ENCODE measurements at regions not wholly inside any gene's neighbourhood (a gene's known extent, or its start where the extent isn't known, plus 50 kb on each side); places are given as distances from the start of the nearest gene placed in this dataset.

DNA sequence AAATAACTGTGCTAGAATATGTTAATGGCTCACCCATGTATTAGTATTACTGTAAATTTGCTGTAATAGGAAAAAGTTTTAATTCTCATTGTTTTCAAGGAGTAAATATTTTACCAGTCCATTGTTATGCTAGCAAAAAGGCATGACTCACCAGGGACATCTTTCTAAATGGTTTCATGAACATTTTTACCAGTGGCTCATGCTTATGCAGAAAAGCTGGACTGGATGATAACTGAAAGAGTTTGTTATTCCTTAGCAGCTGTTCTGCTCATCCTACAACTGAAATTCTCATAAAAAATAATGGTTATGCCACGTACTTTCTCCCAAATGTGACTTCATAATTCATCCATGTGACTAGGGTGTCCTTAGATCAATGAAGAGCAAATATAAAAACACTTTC lies 111.9 kb upstream of the PCDH18 start:
- Mint-ChIP-seq H3K36me3 (ENCODE audit: low read depth) (no peaks in the 10 kb centered on the region), H3K4me3 (no peak overlapping the region), H3K27me3 (ENCODE audit: low read depth) (no peaks in the 10 kb centered on the region), H3K27ac (ENCODE audit: unreplicated experiment) (no peak overlapping the region), H3K4me1 (peaks cover 15% of the 10 kb centered on the region), H3K9me3 (peaks cover 4% of the 10 kb centered on the region)
- DNase-seq (ENCODE audit: low read depth, low spot score): no peak
- TF ChIP-seq, protein P1, sequence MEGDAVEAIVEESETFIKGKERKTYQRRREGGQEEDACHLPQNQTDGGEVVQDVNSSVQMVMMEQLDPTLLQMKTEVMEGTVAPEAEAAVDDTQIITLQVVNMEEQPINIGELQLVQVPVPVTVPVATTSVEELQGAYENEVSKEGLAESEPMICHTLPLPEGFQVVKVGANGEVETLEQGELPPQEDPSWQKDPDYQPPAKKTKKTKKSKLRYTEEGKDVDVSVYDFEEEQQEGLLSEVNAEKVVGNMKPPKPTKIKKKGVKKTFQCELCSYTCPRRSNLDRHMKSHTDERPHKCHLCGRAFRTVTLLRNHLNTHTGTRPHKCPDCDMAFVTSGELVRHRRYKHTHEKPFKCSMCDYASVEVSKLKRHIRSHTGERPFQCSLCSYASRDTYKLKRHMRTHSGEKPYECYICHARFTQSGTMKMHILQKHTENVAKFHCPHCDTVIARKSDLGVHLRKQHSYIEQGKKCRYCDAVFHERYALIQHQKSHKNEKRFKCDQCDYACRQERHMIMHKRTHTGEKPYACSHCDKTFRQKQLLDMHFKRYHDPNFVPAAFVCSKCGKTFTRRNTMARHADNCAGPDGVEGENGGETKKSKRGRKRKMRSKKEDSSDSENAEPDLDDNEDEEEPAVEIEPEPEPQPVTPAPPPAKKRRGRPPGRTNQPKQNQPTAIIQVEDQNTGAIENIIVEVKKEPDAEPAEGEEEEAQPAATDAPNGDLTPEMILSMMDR (conservative IDR thresholded peaks at IDR 0.05): no peak

DNA sequence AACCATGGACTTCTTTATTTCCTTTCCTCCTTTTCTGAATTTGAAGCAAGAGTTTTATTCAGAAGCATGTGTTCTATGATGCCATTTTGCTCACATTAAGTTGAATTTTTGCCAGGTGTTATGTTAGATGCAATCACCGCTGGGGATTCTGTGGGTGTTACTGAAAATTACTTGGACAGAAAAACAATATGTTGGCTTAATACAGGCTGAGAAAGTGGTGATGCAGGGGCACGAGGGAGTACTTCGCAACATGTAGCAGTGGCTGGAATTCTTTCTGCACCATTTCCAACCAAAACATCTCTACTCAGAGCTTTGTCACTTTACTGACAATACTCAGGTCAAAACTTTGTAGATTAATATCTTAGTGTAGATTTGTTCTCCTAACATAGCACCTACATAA lies 109.2 kb upstream of the PCDH18 start:
- no peak for DNase-seq (ENCODE audit: low read depth, low spot score)
- no peak overlapping the region for H3K4me3 Mint-ChIP-seq
- H3K27ac Mint-ChIP-seq (ENCODE audit: unreplicated experiment): no peak overlapping the region
- TF ChIP-seq, protein P1 (conservative IDR thresholded peaks at IDR 0.05): no peak
- peaks cover 4% of the 10 kb centered on the region for H3K9me3 Mint-ChIP-seq
- H3K27me3 Mint-ChIP-seq (ENCODE audit: low read depth): no peaks in the 10 kb centered on the region
- peaks cover 4% of the 10 kb centered on the region for H3K4me1 Mint-ChIP-seq
- no peaks in the 10 kb centered on the region for H3K36me3 Mint-ChIP-seq (ENCODE audit: low read depth)

DNA sequence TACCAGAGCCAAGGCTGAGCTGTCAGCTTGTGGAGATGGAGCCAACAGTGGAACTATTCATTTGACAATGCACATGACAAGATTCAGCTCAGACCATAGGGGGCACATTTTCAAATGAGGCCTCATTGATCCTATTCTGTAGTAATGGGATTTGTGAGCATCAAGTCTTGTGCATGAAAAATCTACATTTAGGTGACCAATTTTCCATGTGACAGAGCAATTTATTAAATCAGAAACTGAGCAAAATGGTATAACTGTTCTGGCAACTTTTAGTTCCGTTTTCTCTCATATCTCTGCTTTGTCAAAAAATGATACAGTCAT lies 108.5 kb upstream of the PCDH18 start:
- no peak overlapping the region for H3K4me3 Mint-ChIP-seq
- peaks cover 4% of the 10 kb centered on the region for H3K9me3 Mint-ChIP-seq
- DNase-seq (ENCODE audit: low read depth, low spot score): no peak
- peaks cover 5% of the 10 kb centered on the region for H3K4me1 Mint-ChIP-seq
- no peaks in the 10 kb centered on the region for H3K36me3 Mint-ChIP-seq (ENCODE audit: low read depth)
- TF ChIP-seq, protein P1 (conservative IDR thresholded peaks at IDR 0.05): no peak
- H3K27me3 Mint-ChIP-seq (ENCODE audit: low read depth): no peaks in the 10 kb centered on the region
- H3K27ac Mint-ChIP-seq (ENCODE audit: unreplicated experiment): no peak overlapping the region

DNA sequence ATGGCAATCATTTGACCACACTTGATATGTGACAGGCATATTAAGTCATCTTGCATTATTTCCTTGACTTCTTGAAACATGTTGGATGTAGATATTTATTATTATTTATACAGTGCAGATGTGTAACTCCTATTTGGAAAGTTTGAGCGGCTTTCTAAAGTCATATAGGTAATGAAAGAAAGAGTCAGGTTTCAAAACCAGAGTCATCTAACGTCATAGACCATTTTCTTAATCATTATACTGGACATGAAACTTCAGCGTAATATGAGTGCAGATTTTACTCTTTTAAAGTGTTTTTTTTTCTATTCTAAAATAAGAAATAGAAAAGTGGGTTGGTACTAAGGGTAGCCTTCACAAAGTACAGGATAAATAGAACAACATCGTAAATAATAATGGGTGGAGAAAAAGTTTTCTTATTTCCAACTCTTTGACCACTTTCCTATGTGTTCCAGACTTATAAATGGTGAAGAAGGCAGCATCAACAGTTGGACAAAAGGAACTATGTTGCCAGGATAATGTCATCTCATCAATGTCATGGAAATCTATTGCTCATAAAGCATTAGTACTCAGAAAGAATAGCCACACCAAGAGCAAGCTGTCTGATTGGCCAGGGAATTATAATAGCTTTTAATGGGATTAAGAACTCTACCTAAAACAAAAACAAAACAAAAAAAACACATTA lies 108.0 kb upstream of the PCDH18 start:
- H3K27ac Mint-ChIP-seq (ENCODE audit: unreplicated experiment): no peak overlapping the region
- TF ChIP-seq, protein P1 (conservative IDR thresholded peaks at IDR 0.05): no peak
- peaks cover 4% of the 10 kb centered on the region for H3K9me3 Mint-ChIP-seq
- H3K4me1 Mint-ChIP-seq: peaks cover 10% of the 10 kb centered on the region
- no peaks in the 10 kb centered on the region for H3K27me3 Mint-ChIP-seq (ENCODE audit: low read depth)
- no peaks in the 10 kb centered on the region for H3K36me3 Mint-ChIP-seq (ENCODE audit: low read depth)
- no peak overlapping the region for H3K4me3 Mint-ChIP-seq
- DNase-seq (ENCODE audit: low read depth, low spot score): no peak

DNA sequence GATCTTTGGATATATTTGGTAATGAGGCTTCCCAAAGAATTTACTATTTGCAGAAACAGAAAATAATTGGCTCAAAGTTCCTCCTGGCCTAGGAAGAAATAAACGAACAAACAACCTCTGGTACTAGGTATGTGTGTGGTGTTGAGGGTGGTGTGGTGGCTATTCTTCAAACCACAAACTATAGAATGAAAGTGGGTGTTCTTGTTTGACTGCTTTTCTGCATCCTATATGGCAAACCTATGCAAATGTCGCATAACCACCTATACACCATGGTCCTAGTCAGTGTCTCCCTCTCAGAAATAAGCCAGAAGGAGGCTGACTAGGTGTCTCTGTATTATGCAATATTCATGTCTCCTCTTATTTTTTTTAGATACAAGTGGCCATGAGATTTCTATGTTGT lies 106.6 kb upstream of the PCDH18 start:
- Mint-ChIP-seq H3K27me3 (ENCODE audit: low read depth) (no peaks in the 10 kb centered on the region), H3K27ac (ENCODE audit: unreplicated experiment) (no peak overlapping the region), H3K9me3 (peaks cover 4% of the 10 kb centered on the region), H3K36me3 (ENCODE audit: low read depth) (no peaks in the 10 kb centered on the region), H3K4me3 (no peak overlapping the region), H3K4me1 (peaks cover 11% of the 10 kb centered on the region)
- no peak for DNase-seq (ENCODE audit: low read depth, low spot score)
- TF ChIP-seq, protein P1 (conservative IDR thresholded peaks at IDR 0.05): no peak

Data from neural crest cell (in vitro differentiated cells).